ENCODE measurements at regions not wholly inside any gene's neighbourhood (a gene's known extent, or its start where the extent isn't known, plus 50 kb on each side); places are given as distances from the start of the nearest gene placed in this dataset.
A peak's percentile ranks its signal among the peaks of the same experiment; 100 is the strongest.
"Not testable (repeated sequence)": the region's sequence is repeated elsewhere in the genome, so short reads cannot be mapped to it uniquely, and the experiment has no call there.

DNA sequence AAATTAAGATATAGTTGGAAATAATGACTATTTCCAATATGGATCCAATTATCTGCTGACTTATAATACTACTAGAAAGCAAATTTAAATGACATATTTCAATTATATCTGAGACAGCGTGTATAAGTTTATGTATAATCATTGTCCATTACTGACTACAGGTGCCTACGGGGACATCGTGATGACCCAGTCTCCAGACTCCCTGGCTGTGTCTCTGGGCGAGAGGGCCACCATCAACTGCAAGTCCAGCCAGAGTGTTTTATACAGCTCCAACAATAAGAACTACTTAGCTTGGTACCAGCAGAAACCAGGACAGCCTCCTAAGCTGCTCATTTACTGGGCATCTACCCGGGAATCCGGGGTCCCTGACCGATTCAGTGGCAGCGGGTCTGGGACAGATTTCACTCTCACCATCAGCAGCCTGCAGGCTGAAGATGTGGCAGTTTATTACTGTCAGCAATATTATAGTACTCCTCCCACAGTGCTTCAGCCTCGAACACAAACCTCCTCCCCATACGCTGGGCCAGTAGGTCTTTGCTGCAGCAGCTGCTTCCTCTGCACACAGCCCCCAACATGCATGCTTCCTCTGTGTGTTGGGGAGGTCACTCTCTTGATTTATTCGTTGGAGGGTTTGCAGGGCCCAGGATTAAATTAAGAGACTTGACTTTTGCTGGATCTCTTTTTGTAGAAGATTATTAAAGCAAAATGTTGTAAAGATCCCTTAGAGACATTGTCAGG is 194.4 kb downstream of the RPIA start:
- no peak overlapping the region; the same call in 1 of the 2 replicates for H3K27ac Mint-ChIP-seq
- peaks cover 11% of the 10 kb centered on the region for H3K4me1 Mint-ChIP-seq
- Histone ChIP-seq H3K79me2 (replicated peaks; ENCODE audit: insufficient read depth) (no peaks in the 10 kb centered on the region), H3K36me3 (ENCODE audit: insufficient read depth) (no peaks in the 10 kb centered on the region), H2AFZ (peak overlapping the region; percentile 61; the same call in 1 of the 2 replicates), H4K20me1 (replicated peaks; ENCODE audit: insufficient read depth) (no peaks in the 10 kb centered on the region), H3K4me1 (ENCODE audit: insufficient read depth) (no peaks in the 10 kb centered on the region), H3K4me2 (no peak overlapping the region), H3F3A (replicated peaks; ENCODE audit: low read depth) (no peaks in the 10 kb centered on the region), H3K9me2 (ENCODE audit: insufficient read depth) (no peaks in the 10 kb centered on the region), H3K27ac (ENCODE audit: low read depth) (no peak overlapping the region), H3K27me3 (ENCODE audit: insufficient read depth) (no peaks in the 10 kb centered on the region), H3K4me3 (no peak overlapping the region)
- no peaks in the 10 kb centered on the region for H3K9me3 Mint-ChIP-seq
- TF ChIP-seq, protein P1, sequence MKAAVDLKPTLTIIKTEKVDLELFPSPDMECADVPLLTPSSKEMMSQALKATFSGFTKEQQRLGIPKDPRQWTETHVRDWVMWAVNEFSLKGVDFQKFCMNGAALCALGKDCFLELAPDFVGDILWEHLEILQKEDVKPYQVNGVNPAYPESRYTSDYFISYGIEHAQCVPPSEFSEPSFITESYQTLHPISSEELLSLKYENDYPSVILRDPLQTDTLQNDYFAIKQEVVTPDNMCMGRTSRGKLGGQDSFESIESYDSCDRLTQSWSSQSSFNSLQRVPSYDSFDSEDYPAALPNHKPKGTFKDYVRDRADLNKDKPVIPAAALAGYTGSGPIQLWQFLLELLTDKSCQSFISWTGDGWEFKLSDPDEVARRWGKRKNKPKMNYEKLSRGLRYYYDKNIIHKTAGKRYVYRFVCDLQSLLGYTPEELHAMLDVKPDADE (IDR thresholded peaks at IDR 0.05): no peak
- TF ChIP-seq JUNB (IDR thresholded peaks at IDR 0.05; ENCODE audit: unreplicated experiment): no peak
- no peak for TF ChIP-seq POLR2AphosphoS5 (IDR thresholded peaks at IDR 0.05; ENCODE audit: low read depth)
- no peak for TF ChIP-seq EZH2phosphoT487 (IDR thresholded peaks at IDR 0.05; ENCODE audit: unreplicated experiment)
- H3K27me3 Mint-ChIP-seq (ENCODE audit: insufficient read depth, low read depth, poor library complexity): peaks cover 2% of the 10 kb centered on the region
- H3K36me3 Mint-ChIP-seq (ENCODE audit: low read depth): no peaks in the 10 kb centered on the region
- H3K4me3 Mint-ChIP-seq: no peak overlapping the region
- ATAC-seq: no peak
- DNase-seq (ENCODE audit: low spot score): no peak

DNA sequence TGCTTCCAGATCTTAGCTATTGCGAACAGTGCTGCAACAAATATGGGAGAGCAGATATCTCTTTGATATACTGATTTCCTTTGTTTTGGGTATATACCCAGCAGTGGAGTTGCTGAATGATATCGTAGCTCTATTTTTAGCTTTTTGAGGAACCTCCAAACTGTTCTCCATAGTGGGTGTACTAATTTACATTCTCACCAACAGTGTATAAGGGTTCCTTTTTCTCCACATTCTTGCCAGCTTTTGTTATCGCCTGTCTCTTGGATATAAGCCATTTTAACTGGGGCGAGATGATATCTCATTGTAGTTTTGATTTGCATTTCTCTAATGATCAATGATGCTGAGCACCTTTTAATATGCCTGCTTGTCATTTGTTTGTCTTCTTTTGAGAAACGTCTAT is 196.0 kb downstream of the RPIA start:
- H3K4me3 Mint-ChIP-seq, H3K9me3 Mint-ChIP-seq, ATAC-seq: not testable (repeated sequence)

DNA sequence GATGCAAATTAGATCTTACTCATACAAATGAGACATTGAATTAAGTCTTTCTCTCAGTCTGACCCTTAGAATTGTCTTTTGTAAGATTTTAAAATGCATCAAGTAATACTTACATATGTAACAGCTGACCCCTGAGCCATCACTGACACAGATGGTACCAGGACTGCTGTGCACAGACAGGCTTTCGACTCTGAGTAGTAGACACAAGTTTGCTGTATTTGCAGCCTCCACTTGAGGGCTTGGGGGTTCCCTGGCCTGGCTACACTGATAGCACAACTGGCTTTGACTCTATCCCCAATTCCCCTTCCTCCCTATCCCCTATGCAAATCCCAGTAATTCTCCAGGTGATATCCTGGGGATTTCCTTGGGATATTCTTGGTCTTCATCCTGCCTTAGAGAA is 200.7 kb downstream of the RPIA start:
- H4K20me1 ChIP-seq (replicated peaks; ENCODE audit: insufficient read depth): no peaks in the 10 kb centered on the region
- H3F3A ChIP-seq (replicated peaks; ENCODE audit: low read depth): no peaks in the 10 kb centered on the region
- 0 out of 2 replicates have a peak overlapping the region, but pooled peaks have one; percentile 12 for H3K27ac Mint-ChIP-seq
- no peaks in the 10 kb centered on the region for H3K4me1 Mint-ChIP-seq
- DNase-seq (ENCODE audit: low spot score) (no peak), ATAC-seq (no peak)
- H3K27me3 Mint-ChIP-seq (ENCODE audit: insufficient read depth, low read depth, poor library complexity): peaks cover under 1% of the 10 kb centered on the region
- no peak overlapping the region for H3K4me2 ChIP-seq
- no peaks in the 10 kb centered on the region for H3K9me2 ChIP-seq (ENCODE audit: insufficient read depth)
- H2AFZ ChIP-seq: no peak overlapping the region
- no peaks in the 10 kb centered on the region for H3K36me3 ChIP-seq (ENCODE audit: insufficient read depth)
- H3K4me3 Mint-ChIP-seq: no peak overlapping the region
- no peaks in the 10 kb centered on the region for H3K4me1 ChIP-seq (ENCODE audit: insufficient read depth)
- TF ChIP-seq NANOG (IDR thresholded peaks at IDR 0.05; ENCODE audit: borderline replicate concordance) (no peak), STAT1 (IDR thresholded peaks at IDR 0.05; ENCODE audit: unreplicated experiment) (no peak), EZH2phosphoT487 (IDR thresholded peaks at IDR 0.05; ENCODE audit: unreplicated experiment) (no peak), ZNF114 (CRISPR knock-in tag; IDR thresholded peaks at IDR 0.05) (no peak), EZH2 (IDR thresholded peaks at IDR 0.05; ENCODE audit: low read depth, unreplicated experiment) (no peak)
- TF ChIP-seq, protein P2, sequence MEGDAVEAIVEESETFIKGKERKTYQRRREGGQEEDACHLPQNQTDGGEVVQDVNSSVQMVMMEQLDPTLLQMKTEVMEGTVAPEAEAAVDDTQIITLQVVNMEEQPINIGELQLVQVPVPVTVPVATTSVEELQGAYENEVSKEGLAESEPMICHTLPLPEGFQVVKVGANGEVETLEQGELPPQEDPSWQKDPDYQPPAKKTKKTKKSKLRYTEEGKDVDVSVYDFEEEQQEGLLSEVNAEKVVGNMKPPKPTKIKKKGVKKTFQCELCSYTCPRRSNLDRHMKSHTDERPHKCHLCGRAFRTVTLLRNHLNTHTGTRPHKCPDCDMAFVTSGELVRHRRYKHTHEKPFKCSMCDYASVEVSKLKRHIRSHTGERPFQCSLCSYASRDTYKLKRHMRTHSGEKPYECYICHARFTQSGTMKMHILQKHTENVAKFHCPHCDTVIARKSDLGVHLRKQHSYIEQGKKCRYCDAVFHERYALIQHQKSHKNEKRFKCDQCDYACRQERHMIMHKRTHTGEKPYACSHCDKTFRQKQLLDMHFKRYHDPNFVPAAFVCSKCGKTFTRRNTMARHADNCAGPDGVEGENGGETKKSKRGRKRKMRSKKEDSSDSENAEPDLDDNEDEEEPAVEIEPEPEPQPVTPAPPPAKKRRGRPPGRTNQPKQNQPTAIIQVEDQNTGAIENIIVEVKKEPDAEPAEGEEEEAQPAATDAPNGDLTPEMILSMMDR (conservative IDR thresholded peaks at IDR 0.05; ENCODE audit: low read depth in 2 of 2): no peak
- TF ChIP-seq, protein P3, sequence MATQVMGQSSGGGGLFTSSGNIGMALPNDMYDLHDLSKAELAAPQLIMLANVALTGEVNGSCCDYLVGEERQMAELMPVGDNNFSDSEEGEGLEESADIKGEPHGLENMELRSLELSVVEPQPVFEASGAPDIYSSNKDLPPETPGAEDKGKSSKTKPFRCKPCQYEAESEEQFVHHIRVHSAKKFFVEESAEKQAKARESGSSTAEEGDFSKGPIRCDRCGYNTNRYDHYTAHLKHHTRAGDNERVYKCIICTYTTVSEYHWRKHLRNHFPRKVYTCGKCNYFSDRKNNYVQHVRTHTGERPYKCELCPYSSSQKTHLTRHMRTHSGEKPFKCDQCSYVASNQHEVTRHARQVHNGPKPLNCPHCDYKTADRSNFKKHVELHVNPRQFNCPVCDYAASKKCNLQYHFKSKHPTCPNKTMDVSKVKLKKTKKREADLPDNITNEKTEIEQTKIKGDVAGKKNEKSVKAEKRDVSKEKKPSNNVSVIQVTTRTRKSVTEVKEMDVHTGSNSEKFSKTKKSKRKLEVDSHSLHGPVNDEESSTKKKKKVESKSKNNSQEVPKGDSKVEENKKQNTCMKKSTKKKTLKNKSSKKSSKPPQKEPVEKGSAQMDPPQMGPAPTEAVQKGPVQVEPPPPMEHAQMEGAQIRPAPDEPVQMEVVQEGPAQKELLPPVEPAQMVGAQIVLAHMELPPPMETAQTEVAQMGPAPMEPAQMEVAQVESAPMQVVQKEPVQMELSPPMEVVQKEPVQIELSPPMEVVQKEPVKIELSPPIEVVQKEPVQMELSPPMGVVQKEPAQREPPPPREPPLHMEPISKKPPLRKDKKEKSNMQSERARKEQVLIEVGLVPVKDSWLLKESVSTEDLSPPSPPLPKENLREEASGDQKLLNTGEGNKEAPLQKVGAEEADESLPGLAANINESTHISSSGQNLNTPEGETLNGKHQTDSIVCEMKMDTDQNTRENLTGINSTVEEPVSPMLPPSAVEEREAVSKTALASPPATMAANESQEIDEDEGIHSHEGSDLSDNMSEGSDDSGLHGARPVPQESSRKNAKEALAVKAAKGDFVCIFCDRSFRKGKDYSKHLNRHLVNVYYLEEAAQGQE (IDR thresholded peaks at IDR 0.05; ENCODE audit: unreplicated experiment): no peak
- H3K9me3 Mint-ChIP-seq: no peaks in the 10 kb centered on the region
- no peaks in the 10 kb centered on the region for H3K36me3 Mint-ChIP-seq (ENCODE audit: low read depth)
- no peaks in the 10 kb centered on the region for H3K27me3 ChIP-seq (ENCODE audit: insufficient read depth)
- H3K27ac ChIP-seq (ENCODE audit: low read depth): no peak overlapping the region
- no peak overlapping the region for H3K4me3 ChIP-seq
- H3K79me2 ChIP-seq (replicated peaks; ENCODE audit: insufficient read depth): no peaks in the 10 kb centered on the region

More for the DNA sequence above, 196.0 kb downstream of the RPIA start:
- not testable (repeated sequence) for H3F3A ChIP-seq (replicated peaks; ENCODE audit: low read depth); H4K20me1 ChIP-seq (replicated peaks; ENCODE audit: insufficient read depth); H3K27me3 Mint-ChIP-seq (ENCODE audit: insufficient read depth, low read depth, poor library complexity); H3K27ac Mint-ChIP-seq; H3K4me1 ChIP-seq (ENCODE audit: insufficient read depth); H3K27me3 ChIP-seq (ENCODE audit: insufficient read depth); H3K4me2 ChIP-seq; H3K79me2 ChIP-seq (replicated peaks; ENCODE audit: insufficient read depth); H3K4me1 Mint-ChIP-seq; H3K36me3 ChIP-seq (ENCODE audit: insufficient read depth); DNase-seq (ENCODE audit: low spot score); H3K4me3 ChIP-seq; H3K9me2 ChIP-seq (ENCODE audit: insufficient read depth); H3K36me3 Mint-ChIP-seq (ENCODE audit: low read depth); H3K27ac ChIP-seq (ENCODE audit: low read depth); H2AFZ ChIP-seq
